Mesothelial cell of epicardium (in vitro differentiated cells): ENCODE measurements at regions not wholly inside any gene's neighbourhood (a gene's known extent, or its start where the extent isn't known, plus 50 kb on each side); places are given as distances from the start of the nearest gene placed in this dataset.

Source experiments
- DNase-seq, 2 experiments: peaks; one replicate each; pipeline ENCODE4 v3.0.0; 2021; ENCODE audit warnings: low spot score in 2 of 2; ENCODE audit not compliant: unreplicated experiment in 2 of 2
- H3K27ac Mint-ChIP-seq: 2 replicates; pipeline ENCODE4 v1.8.0; 2021; ENCODE audit warnings: mixed read lengths
- H3K27me3 Mint-ChIP-seq: 2 replicates; pipeline ENCODE4 v1.8.0; 2021; ENCODE audit warnings: low read depth, mixed read lengths
- H3K36me3 Mint-ChIP-seq: 2 replicates; pipeline ENCODE4 v1.8.0; 2021; ENCODE audit warnings: mixed read lengths
- H3K4me1 Mint-ChIP-seq: 2 replicates; pipeline ENCODE4 v1.8.0; 2021; ENCODE audit warnings: mixed read lengths
- H3K4me3 Mint-ChIP-seq: 2 replicates; pipeline ENCODE4 v1.8.0; 2021; ENCODE audit warnings: mild to moderate bottlenecking, moderate library complexity, mixed read lengths
- H3K9me3 Mint-ChIP-seq: 2 replicates; pipeline ENCODE4 v1.8.0; 2021; ENCODE audit warnings: mixed read lengths
- CTCF ChIP-seq: fragments of 200-600 bp; sonication (generic); IDR thresholded peaks from one replicate; pipeline ENCODE4 v1.5.0; 2021; ENCODE audit warnings: antibody characterized with exemption; ENCODE audit not compliant: unreplicated experiment

- TF ChIP-seq CTCF: no peak
- peaks cover 14% of the 10 kb centered on the region for H3K27me3 Mint-ChIP-seq
- no peaks in the 10 kb centered on the region for H3K4me1 Mint-ChIP-seq
- H3K27ac Mint-ChIP-seq: no peak overlapping the region
- no peak for DNase-seq
- H3K36me3 Mint-ChIP-seq: no peaks in the 10 kb centered on the region
- peaks cover 5% of the 10 kb centered on the region for H3K9me3 Mint-ChIP-seq
- no peak overlapping the region for H3K4me3 Mint-ChIP-seq
Measured at GRCh38 chr9:135399000-135399649, 80.5 kb upstream of the PPP1R26 start.

- Mint-ChIP-seq H3K4me3 (no peak overlapping the region), H3K27ac (no peak overlapping the region), H3K36me3 (no peaks in the 10 kb centered on the region), H3K9me3 (no peaks in the 10 kb centered on the region), H3K4me1 (no peaks in the 10 kb centered on the region), H3K27me3 (peaks cover 14% of the 10 kb centered on the region)
- no peak for TF ChIP-seq CTCF
- no peak for DNase-seq
Measured at GRCh38 chr9:135400496-135400895, 79.1 kb upstream of the PPP1R26 start.

GRCh38 chr9:135401218-135401617 lies 78.4 kb upstream of the PPP1R26 start:
- H3K9me3 Mint-ChIP-seq: no peaks in the 10 kb centered on the region
- no peak for DNase-seq
- no peaks in the 10 kb centered on the region for H3K36me3 Mint-ChIP-seq
- H3K27ac Mint-ChIP-seq: no peak overlapping the region
- no peak for TF ChIP-seq CTCF
- peaks cover 21% of the 10 kb centered on the region for H3K27me3 Mint-ChIP-seq
- no peaks in the 10 kb centered on the region for H3K4me1 Mint-ChIP-seq
- no peak overlapping the region for H3K4me3 Mint-ChIP-seq

GRCh38 chr9:135402048-135402738 lies 77.4 kb upstream of the PPP1R26 start:
- H3K27ac Mint-ChIP-seq: no peak overlapping the region
- H3K36me3 Mint-ChIP-seq: no peaks in the 10 kb centered on the region

More at GRCh38 chr9:135402048-135402738, 77.4 kb upstream of the PPP1R26 start:
- Mint-ChIP-seq H3K9me3 (no peaks in the 10 kb centered on the region), H3K4me3 (no peak overlapping the region), H3K27me3 (peaks cover 27% of the 10 kb centered on the region), H3K4me1 (no peaks in the 10 kb centered on the region)
- TF ChIP-seq CTCF: no peak
- no peak for DNase-seq
